ENCODE measurements at regions not wholly inside any gene's neighbourhood (a gene's known extent, or its start where the extent isn't known, plus 50 kb on each side); places are given as distances from the start of the nearest gene placed in this dataset.

GRCh38 chr14:85402569-85403162 lies 127.3 kb upstream of the FLRT2 start:
- H3K9me3 ChIP-seq (ENCODE audit: control insufficient read depth, insufficient read depth, low read length) = no peaks in the 10 kb centered on the region
- no peak for DNase-seq (ENCODE audit: low read depth, low spot score)
- H3K27ac ChIP-seq (ENCODE audit: low read depth, low read length) = no peak overlapping the region
- no peak overlapping the region for H3K4me3 ChIP-seq (ENCODE audit: low read depth, low read length)
- ChIA-PET POLR2A (no interaction called here), CTCF (no interaction called here)
- TF ChIP-seq, protein P1, sequence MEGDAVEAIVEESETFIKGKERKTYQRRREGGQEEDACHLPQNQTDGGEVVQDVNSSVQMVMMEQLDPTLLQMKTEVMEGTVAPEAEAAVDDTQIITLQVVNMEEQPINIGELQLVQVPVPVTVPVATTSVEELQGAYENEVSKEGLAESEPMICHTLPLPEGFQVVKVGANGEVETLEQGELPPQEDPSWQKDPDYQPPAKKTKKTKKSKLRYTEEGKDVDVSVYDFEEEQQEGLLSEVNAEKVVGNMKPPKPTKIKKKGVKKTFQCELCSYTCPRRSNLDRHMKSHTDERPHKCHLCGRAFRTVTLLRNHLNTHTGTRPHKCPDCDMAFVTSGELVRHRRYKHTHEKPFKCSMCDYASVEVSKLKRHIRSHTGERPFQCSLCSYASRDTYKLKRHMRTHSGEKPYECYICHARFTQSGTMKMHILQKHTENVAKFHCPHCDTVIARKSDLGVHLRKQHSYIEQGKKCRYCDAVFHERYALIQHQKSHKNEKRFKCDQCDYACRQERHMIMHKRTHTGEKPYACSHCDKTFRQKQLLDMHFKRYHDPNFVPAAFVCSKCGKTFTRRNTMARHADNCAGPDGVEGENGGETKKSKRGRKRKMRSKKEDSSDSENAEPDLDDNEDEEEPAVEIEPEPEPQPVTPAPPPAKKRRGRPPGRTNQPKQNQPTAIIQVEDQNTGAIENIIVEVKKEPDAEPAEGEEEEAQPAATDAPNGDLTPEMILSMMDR (IDR thresholded peaks at IDR 0.05; ENCODE audit: low read depth, low read length) = no peak
- no peaks in the 10 kb centered on the region for H3K27me3 ChIP-seq (ENCODE audit: control insufficient read depth, insufficient read depth, low read length)

DNA sequence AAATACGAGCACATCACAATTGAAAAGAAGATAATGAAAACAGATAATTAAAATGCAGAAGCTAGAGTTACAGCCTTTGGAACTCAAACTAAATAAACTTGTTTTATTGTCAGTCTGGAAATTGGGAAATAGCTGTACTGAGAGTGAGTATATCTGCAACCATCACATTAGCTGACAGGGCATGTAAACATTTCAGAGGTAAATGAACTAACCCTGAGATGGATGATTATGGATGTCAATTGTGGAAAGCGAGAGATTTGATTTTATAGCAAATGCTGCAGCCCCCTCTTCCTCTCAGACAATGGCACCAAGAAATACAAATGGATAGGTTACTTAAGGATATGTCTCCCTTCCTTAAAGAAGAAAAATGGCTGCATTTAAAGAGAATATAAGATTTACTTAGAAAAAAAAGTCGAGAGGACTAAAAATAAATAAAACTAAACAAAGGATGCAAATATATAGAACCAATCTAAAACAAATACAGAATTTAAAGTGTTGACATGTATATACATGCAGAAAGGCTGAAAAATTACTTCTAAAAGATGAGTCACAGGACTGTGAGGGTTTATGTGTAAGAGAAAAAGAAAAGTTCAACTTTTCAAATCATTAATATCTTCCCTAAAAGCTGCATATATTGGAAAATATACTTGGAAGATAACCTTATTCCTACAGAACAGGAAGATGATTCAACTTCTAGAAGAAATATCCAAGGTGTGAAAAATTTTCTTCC lies 120.3 kb upstream of the FLRT2 start:
- POLR2A ChIA-PET = interaction anchor here (0.6 kb wide), 1 partner anchor 620 kb away, joined by 4 read pairs; no protein-coding TSS in a partner anchor
- no peak for DNase-seq (ENCODE audit: low read depth, low spot score)
- no peak overlapping the region for H3K27ac ChIP-seq (ENCODE audit: low read depth, low read length)
- no peaks in the 10 kb centered on the region for H3K27me3 ChIP-seq (ENCODE audit: control insufficient read depth, insufficient read depth, low read length)
- CTCF ChIA-PET = no interaction called here
- no peak overlapping the region for H3K4me3 ChIP-seq (ENCODE audit: low read depth, low read length)
- TF ChIP-seq, protein P1 (IDR thresholded peaks at IDR 0.05; ENCODE audit: low read depth, low read length) = no peak
- H3K9me3 ChIP-seq (ENCODE audit: control insufficient read depth, insufficient read depth, low read length) = no peaks in the 10 kb centered on the region

GRCh38 chr14:85412756-85413155 lies 117.2 kb upstream of the FLRT2 start:
- TF ChIP-seq, protein P1 (IDR thresholded peaks at IDR 0.05; ENCODE audit: low read depth, low read length) = no peak
- Histone ChIP-seq H3K9me3 (ENCODE audit: control insufficient read depth, insufficient read depth, low read length) (no peaks in the 10 kb centered on the region), H3K4me3 (ENCODE audit: low read depth, low read length) (no peak overlapping the region), H3K27ac (ENCODE audit: low read depth, low read length) (no peak overlapping the region), H3K27me3 (ENCODE audit: control insufficient read depth, insufficient read depth, low read length) (no peaks in the 10 kb centered on the region)
- no peak for DNase-seq (ENCODE audit: low read depth, low spot score)
- POLR2A ChIA-PET = no interaction called here
- CTCF ChIA-PET = no interaction called here

- ChIA-PET POLR2A (no interaction called here), CTCF (no interaction called here)
- TF ChIP-seq, protein P1 (IDR thresholded peaks at IDR 0.05; ENCODE audit: low read depth, low read length) = no peak
- Histone ChIP-seq H3K27ac (ENCODE audit: low read depth, low read length) (no peak overlapping the region), H3K27me3 (ENCODE audit: control insufficient read depth, insufficient read depth, low read length) (no peaks in the 10 kb centered on the region), H3K9me3 (ENCODE audit: control insufficient read depth, insufficient read depth, low read length) (no peaks in the 10 kb centered on the region), H3K4me3 (ENCODE audit: low read depth, low read length) (no peak overlapping the region)
- DNase-seq (ENCODE audit: low read depth, low spot score) = no peak
Observed at GRCh38 chr14:85413836-85414526, 116.0 kb upstream of the FLRT2 start.
